ENCODE measurements at regions not wholly inside any gene's neighbourhood (a gene's known extent, or its start where the extent isn't known, plus 50 kb on each side); places are given as distances from the start of the nearest gene placed in this dataset.

DNA sequence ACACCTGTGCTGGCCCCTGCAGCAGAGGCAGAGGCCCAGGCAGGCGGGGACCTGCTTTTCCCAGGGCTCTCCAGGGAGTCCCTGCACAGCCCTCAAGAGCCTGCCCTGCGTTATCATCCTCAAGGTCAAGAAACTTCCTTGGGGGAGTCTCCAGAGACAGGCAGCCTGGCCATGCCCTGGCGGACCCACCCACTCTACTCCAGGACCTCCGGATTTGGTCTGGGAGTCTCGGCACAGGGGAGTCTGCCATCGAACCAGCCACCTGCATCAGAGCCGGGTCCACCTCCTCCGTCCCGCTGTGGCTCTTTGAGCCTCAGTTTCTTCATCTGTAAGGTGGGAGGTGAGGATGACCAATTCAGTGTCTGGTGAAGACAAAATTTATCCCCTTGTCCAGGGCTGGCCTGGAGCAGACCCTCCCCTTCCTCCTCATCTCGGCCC lies 75.3 kb upstream of the TNRC6C start:
- no peak for DNase-seq

DNA sequence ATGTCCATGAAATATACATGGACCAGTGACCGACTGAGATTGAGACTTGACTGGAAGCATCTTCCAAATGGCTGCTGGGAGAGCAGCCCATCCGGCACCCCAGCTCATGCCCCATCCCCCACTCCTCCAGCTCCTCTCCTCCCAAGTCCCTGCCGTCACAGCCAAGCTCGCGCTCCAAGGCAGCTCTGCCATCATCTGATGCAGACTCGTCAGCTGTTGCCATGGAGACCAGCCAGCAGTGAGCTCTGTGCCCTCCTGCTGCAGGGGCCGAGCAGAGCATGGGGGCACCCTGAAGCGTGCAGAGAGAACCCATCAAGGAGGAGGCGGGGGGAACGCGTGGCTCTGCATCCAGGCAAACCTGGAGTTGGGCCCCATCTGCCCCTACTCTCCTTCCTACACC lies 74.5 kb upstream of the TNRC6C start:
- DNase-seq, result peak; percentile 51

DNA sequence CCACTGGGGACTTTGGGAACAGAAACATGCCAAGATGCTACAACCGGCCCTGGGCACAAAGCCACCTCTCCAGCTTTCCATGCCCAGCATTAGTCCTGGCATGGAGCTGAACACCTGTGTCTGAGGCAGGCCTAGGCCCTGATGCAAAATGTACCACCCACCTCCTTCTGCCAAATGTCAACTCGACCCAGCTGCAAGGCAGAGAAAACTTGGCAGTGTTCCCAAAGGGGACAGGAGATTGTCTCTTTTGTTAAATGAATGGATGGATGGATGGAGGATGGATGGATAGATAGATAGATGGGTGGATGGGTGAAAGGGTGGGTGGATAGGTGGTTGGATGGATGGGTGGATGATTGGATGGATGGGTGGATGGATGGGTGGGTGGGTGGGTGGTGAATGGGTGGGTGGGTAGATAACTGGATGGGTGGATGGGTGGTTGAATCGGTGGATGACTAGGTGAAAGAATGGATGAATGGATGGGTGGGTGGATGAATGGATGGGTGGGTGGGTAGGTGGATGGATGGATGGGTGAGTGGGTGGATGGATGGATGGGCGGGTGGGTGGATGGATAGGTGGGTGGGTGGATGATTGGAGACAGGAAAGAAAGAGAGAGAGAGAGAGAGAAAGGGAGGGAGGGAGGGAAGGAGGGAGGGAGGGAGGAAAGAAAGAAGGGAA lies 73.4 kb upstream of the TNRC6C start:
- DNase-seq, result no peak

DNA sequence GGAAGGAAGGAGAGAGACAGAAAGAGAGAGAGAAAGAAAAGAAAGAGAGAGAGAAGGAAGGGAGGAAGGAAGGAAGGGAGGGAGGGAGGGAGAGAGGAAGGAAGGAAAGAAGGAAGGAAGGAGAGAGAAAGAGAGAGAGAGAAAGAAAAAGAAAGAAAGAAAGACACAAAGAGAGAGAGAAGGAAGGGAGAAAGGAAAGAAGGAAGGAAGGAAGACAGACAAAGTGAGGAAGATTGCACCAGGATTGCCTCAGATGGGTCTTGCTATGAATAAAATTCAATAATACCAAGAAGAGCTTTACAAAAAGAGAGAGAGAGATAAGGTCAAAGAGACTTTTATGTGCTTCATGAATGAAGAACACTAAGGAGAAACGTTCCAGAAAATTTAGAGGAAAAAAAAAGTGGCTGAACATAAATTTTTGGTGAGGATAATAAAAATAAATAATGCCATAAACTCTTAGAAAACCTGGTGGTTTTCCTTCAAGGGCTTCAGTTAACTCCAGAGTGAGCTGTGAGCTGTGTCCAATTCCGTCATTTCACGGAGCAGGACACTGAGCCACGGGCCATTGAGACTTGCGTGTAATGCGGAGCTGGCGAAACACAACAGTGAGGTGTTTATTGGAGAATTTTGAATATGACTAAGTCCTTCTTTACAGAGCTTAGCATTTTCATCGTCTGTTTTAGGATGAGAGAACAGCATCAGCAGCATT lies 72.7 kb upstream of the TNRC6C start:
- no peak for DNase-seq

DNA sequence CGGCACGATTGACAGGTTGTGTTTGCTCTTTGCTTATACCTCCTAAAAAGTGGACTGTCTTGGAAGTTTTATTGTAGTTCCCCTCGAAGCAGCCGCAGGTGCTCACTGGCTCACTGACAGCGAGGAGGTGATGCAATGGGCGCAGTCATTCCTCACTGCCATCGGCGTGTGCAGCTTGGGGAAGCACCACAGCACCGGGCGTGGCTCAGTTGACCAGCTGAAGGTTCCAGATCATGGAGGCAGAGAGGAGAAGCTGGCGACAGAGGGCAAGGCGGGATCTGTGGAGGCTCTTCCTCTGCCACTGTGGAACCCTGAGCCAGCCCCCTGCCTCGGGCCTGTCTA lies 72.1 kb upstream of the TNRC6C start:
- DNase-seq, result no peak

DNA sequence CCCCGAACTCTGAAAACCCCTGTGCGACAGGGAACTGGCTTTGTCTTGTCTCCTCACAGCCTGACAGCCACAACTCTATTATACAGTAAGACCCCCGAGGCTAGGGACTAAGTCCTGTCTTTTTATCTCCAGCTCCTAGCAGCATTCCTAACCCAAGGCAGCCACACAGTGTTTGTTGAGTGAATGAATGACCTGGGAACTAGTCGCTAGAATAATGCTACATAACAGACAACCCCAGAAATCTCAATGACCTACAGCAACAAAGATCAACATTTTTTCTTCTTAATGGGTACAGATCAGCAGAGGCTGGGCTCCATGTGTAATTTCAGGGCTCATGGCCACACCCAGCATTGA lies 71.4 kb upstream of the TNRC6C start:
- no peak for DNase-seq

DNA sequence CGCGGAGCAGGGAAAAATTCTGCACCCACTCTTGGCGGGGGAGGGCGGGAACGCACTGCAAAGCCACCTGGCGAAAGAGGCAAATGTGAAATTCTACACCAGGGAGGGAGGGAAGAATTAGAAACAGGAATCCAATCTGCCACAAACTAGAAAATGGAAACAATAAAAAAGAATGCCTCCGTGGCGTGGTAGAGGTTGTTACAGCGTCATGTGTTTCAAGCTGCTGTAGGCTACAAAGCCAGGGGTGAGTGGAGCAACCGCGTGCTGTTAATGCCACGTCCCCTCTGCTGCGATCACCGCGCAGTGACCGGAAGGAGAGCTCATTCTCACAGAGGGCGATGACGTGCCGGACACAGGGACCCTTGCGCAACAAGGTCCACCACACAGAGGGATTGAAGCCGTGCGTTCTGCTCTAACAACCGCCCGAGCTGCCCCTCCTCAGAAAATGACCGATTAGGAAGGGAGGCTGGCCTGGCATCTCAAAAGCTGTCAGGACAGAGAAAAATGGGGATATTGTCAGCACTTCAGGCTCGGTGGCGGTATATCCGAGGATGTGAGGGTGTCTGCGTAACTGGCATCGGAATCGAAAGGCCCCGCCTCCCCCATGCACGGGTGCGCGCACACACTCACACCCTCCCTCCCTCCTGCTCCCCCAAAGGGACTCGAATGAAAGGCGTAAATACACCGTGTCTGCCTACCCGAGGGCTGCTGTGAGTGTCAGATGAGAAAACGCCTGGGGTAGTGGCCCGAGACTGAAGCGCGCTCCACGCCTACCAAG lies 70.8 kb upstream of the TNRC6C start:
- peak; percentile 88 for DNase-seq

DNA sequence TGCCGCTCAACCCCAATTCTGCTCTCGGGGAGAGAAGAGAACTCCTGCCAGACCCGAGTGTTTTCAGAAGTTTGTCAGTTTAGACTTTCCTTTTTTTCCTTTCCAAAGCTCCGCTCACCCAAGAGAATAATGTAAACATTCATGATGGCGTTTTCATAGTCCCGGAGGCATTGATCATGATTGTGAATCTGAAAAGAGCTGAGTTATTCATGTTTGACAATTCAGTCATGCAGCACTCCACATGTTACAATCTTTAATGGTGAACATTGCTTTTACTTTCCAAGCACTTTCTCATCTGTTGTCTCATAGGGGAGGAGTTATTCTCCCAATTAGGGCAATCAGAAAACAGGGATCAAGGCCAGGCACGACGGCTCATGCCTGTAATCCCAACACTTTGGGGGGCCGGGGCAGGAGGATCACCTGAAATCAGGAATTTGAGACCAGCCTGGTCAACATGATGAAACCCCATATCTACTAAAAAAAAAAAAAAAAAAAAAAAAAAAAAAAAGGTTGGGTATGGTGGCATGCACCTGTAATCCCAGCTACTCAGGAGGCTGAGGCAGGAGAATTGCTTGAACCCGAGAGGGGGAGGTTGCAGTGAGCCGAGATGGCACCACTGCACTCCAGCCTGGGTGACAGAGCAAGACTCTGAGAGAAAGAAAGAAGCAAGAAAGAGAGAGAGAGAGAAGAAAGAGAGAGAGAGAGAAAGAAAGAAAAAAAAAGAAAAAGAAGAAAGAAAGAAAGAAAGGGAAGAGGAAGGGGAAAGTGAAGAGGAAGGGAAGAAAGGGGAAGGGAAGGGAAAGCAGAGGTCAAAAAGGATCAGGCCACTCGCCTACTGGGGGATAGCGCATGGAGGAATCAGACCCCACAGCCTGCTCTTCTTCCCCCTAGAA lies 70.0 kb upstream of the TNRC6C start:
- DNase-seq, result no peak

DNA sequence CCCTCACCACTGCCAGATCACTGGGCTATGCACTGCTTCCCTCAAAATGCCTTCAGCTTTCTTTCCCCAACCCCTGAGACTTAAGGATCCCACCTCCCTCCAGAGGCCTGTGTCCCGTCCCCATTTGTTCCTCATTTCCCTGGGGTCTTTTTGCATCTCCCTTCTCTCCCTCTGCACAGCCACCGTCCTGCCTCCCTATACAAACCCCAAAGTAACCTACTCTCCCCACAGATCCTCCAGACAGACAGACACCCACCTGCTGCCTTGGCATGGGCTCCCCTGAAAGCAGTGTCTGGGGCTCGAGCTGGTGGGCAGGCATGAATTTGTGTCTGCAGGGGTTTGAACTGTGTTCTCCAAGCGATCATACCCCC lies 69.4 kb upstream of the TNRC6C start:
- no peak for DNase-seq

DNA sequence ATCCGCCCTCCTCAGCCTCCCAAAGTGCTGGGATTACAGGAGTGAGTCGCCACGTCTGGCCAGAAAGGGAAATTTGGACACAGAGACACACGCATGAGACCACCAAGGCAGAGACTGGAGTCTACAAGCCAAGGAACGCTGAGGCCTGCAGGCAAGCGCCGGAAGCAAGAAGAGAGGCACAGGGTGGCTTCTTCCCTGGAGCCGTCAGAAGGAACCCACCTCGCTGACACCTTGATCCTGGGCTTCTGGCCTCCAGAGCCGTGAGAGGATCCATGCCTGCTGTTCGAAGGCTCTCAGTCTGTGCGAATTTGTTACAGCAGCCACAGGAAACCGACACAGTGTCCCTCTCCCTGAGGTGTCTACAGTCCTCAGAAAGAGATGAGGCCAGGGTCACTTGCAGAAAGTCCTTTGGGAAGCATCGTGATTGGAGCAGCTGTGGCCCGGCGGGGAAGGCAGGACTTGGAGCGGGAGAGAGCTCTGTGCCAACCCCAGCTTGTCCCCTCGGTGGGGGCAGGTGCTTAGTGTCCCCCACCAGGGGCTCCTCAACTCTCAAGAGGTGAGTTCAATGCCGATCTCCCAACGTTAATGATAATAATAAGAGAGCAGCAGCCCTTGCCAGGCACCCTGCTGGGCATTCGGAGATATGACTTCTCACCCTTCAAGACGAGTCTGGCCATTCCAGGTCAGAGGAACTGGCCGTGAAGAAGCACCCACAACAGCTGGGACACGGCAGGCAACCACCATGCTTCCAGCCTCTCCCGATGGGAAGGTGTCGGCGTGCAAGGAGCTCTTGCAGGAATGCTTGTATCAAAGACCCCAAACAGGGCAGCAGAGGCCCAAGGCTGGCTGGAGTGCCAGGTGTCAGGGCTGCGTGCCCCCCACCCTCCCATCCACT lies 68.4 kb upstream of the TNRC6C start:
- no peak for DNase-seq

DNA sequence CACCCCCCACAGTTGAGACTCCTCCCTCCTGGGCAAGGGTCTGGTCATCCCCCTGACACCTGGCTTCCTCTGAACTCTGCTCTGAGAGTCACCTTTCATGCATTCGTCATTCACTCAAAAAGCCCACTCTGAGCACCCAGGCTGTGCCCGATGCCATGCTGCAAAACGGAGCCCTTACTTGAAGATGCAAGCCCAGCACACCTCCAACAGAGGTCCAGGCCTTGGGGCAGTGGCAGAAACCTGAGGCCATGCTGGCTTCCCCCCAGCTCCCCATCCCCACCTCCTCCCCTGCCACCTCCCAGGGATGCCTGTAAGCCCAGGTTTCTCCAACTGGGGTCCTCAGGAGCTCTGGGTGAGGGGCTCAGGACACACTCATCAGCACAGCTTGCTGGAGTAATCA lies 67.7 kb upstream of the TNRC6C start:
- no peak for DNase-seq

DNA sequence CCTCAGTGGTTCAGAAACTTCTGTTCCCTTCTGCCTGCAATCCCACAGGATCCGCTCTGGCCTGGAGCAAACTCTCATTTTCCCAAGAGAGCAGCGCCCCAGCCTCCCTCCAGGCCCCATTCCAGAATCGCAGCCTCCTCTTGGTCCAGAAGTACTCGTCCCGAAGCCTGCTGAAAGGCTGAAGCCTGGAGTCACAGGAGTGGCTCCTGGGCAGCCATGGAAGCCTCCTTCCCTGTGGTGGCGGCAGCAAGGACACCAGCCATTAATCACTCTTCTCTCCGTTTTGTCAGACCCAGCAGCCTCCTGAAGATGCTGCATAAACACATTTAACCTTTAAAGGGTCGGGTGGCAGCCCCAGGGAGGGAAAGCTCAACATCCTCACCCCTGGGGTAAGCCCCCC lies 66.9 kb upstream of the TNRC6C start:
- no peak for DNase-seq

DNA sequence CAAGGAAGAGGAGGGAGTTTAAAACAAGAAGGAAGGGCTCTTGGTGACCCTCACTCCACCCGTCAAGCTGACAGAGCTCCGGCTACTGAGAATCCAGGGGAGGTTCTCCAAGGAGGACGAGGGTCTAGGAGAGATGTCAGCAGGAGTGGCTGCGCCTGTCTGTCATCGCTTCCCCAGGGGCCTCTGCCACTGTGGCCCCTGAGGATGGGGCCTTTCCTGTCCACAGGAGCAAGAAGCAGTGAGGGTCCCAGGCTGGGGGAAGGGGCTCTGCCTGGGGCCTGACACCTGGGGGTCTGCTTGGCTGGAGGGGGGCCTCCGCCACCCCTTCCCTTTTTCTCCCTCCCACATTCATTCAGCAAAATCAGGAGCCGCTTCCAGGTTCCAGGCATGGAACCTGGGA lies 66.5 kb upstream of the TNRC6C start:
- no peak for DNase-seq

DNA sequence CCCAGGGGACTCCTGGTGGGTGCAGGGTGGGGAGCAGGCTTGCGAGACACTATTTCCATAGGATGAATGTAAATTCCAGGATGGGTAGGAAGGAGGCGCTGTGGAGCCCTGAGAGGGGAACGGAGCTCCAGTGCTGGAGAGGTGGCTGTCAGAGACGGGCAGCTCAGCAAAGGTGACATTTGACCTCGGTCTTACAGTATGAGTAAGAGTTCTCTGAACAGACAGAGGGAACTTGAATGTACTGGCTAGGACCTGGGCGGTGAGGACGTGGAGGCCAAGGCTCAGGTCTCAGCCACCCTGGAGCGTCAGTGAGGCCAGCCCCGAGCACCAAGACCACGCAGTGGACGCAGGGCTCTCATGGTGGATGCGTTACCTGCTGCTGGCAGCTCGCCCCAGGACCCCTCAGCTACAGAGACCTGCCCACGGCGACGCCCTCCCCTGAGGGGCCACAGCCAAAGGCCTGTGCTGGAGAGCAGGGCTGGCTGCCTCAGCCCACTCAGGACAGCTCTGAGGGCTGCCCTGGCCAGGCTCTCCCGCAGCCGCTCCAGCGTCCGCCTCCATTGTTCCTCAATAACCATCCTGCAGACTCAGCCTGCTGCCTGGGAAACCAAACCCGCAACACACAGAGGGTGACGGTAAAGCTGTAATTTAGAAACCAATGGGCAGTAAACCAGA lies 65.9 kb upstream of the TNRC6C start:
- DNase-seq, result no peak

DNA sequence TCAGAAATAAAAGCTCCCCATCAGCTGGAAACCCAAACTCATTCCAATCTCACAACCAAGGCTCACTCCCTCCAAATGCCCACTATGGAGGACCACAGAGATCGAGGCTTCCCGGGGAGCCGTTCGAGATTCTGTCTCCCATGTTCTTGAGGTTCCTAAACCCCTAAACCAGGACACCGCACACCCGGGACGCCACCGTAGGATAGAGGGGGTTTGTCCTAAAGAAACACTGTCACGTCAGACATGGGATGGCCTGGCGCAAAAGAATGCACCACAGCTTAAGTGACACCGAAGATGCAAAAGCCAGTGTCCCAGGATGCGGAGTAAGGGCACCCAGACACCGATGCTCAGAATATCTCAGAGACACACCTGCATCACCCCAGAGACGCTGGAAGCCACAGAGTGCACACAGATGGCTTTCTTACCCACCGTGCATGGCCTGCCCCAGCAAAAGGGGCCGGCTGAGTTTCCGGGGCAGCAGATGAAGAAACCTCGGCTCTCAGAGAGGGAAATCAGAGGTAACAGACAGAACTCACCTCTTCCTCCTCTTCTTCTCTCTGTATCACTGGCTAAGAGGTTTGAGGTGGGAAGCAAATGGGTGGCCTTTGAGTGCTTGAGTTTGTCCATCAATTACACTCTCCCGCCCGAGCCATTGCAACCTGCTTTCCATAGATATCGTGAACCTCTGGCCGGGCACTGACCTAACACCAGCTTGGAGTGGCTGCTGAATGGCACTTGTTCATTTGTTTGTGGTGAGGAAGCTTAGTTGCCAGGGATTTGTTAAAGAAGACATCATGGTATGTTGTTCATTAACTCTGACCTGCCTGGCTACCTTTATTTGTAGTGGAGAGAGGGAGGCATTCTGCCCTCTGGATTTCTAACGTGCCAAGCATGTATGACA lies 65.1 kb upstream of the TNRC6C start:
- no peak for DNase-seq

DNA sequence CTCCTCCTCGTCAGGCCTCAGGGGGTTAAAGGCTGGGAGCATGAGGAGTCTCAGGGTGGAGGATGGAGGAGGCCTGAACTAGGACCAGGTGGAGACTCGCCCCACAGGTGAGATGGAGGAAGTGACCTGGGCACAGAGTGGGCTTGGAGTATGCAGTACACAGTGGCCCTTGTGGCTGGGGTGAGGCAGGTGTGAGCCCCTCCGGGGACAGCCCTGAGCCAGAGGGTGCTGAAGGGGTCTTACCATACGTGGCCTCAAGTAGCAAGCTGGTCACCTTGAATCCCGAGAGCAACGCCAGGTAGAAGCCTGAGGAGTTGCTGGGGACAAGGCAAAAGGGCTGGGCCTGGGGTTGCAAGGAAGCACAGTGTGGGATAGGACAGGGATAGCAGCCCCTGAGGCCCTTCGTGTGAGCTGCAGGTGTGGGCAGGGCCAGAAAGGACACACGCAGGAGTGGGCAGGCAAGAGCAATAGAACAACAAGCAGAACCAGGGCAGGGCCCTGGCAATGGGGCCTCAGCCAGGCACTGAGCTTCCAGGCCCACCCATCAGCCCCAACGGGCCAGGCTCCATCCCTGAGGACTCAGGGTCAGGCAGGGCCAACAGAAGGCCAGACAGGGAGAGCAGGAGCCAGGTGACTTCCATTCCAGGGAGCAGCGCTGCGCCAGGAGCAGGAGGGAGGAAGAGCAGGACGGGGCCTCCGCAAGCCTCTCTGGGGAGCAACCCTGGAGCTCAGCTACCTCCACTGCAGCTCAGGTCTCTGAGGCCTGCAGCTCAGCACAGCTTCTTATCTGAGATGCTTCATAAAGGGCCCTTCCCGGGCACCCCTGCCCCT lies 64.2 kb upstream of the TNRC6C start:
- DNase-seq, result no peak

DNA sequence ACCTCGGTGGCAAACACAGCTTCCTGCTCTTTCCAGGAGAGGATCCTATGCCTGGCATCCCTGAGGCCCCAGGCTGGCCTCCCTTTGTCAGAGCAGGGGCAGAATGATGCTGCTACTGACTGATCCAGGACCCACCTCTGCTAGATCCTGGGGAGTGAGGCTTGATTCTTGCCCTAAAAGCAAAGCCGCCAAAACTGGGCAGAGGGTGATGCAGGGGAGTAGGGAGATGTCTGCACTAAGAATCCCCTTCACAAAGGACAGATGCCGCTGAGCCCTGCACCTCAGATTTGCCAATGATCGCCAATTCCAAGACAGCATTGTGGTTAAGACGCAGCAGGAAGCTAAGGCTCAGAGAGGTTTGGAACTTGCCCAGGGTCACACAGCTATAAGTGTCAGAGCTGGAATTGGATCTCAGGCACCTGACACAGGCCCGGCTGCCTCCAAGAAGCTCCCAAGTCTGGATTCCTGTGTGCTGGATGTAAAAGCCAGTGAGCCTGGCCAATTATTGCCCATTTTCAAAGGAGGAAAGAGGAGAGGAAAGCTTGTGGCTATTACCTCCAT lies 60.7 kb upstream of the TNRC6C start:
- no peak for DNase-seq

DNA sequence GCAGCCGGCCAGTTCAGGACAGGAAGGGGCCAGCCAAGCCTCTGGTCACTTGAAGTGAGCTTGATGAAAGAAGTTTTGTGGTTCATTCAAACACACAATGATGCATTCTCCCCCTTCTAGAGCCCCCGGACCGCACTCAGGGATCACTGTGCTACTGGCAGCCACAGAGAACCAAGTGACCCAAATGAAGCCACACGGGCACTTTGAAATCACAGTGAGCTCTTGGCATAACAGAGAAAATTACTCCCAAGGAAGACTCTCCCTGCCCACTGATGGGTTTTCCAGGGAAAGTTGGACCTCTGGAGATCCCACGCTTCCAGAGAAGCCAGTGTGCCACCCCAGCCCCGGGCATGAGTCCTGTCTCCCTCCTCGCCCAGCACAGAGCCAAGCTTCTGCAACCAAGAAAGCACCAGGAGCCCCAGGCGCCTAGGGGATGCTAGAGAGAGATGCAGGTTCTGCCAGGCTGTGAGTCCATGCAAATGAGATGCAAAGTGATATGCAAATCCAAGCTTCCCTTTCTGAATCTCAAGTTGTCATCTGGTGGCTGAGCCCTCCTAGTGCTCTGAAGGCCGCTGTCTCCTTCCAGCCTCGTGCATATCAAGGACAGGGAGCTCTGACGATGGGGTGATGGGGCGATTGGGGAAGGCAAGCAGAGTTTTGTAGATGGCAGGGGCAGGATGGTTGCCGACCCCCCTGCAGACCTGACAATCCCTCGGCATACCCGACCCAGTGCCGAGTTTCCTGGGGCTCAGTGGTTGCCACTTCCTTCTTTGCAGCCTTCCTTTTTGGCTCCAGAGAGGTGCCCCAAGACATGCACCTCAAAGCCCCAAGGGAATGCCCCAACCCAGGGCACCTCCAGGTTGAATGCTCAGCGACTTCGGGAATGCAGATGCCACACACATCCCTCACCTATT lies 59.7 kb upstream of the TNRC6C start:
- DNase-seq, result no peak

Data from CD4-positive, alpha-beta T cell treated with Interleukin-6 for 4 hours (primary cell).